H1 (cell line): ENCODE measurements at regions not wholly inside any gene's neighbourhood (a gene's known extent, or its start where the extent isn't known, plus 50 kb on each side); places are given as distances from the start of the nearest gene placed in this dataset.

Experiments used
- CTCF ChIA-PET: fragments of 300-600 bp; sonication (Branson Sonifier 250); formaldehyde crosslinking; loops from one replicate; lab custom pipeline; 2021; ENCODE audit not compliant: partially characterized antibody; lab: Charles Lee
- POLR2A ChIA-PET: fragments of 300-600 bp; sonication (Branson Sonifier 250); formaldehyde crosslinking; loops from one replicate; lab custom pipeline; 2021; ENCODE audit warnings: inconsistent platforms; ENCODE audit not compliant: partially characterized antibody; lab: Charles Lee
- DNase-seq, 2 experiments: peaks; one replicate each; pipeline versions ENCODE4 v3.0.0 to v3.0.0-alpha.2; 2010 to 2022; ENCODE audit warnings: low spot score in 2 of 2, low read depth in 1 of 2, mixed read lengths in 1 of 2
- FAIRE-seq: peaks from 2 replicates; lab custom pipeline; 2011; peaks lifted over from hg19 to GRCh38; lab: Jason Lieb, UNC
- H2AFZ ChIP-seq: 2 replicates; pipeline ENCODE4 v1.8.1; 2012; ENCODE audit warnings: low read length, inconsistent platforms
- H2AK5ac ChIP-seq: 2 replicates; pipeline ENCODE4 v1.6.1; 2013; ENCODE audit warnings: low read depth, low read length
- H2BK120ac ChIP-seq: replicated peaks from 2 replicates; pipeline ENCODE3; 2013; ENCODE audit warnings: low read depth, low read length, inconsistent platforms
- H2BK12ac ChIP-seq: 2 replicates; pipeline ENCODE4 v1.6.1; 2013; ENCODE audit warnings: low read depth, low read length
- H2BK15ac ChIP-seq: 2 replicates; pipeline ENCODE4 v1.6.1; 2013; ENCODE audit warnings: low read length
- H2BK20ac ChIP-seq: 2 replicates; pipeline ENCODE4 v1.6.1; 2013; ENCODE audit warnings: low read length
- H2BK5ac ChIP-seq: 2 replicates; pipeline ENCODE4 v1.6.1; 2013; ENCODE audit warnings: low read depth, low read length
- H3K14ac ChIP-seq: 2 replicates; pipeline ENCODE4 v1.6.1; 2013; ENCODE audit warnings: inconsistent platforms; ENCODE audit not compliant: insufficient read length
- H3K18ac ChIP-seq: 2 replicates; pipeline ENCODE4 v1.6.1; 2013; ENCODE audit warnings: low read length; ENCODE audit errors: extremely low read depth
- H3K23ac ChIP-seq: 2 replicates; pipeline ENCODE4 v1.6.1; 2013; ENCODE audit warnings: inconsistent platforms; ENCODE audit not compliant: insufficient read length
- H3K23me2 ChIP-seq: 2 replicates; pipeline ENCODE4 v1.6.1; 2013; ENCODE audit warnings: low read depth, low read length
- H3K27ac ChIP-seq: 2 replicates; pipeline ENCODE4 v1.6.1; 2011; ENCODE audit warnings: low read depth, low read length, inconsistent platforms
- H3K27me3 ChIP-seq, 4 experiments: replicated peaks in 1 of 4; 1 replicate in 1 of 4; 2 replicates in 3 of 4; pipeline versions ENCODE4 v1.6.1 to v1.8.1; 2011 to 2013; ENCODE audit warnings: low read length in 3 of 4, mild to moderate bottlenecking in 3 of 4, inconsistent platforms in 2 of 4, mixed read lengths in 2 of 4, moderate library complexity in 1 of 4; ENCODE audit not compliant: control insufficient read depth in 3 of 4, insufficient read depth in 3 of 4; ENCODE audit errors: extremely low read depth in 1 of 4
- H3K36me3 ChIP-seq, 4 experiments: 2 replicates each; pipeline versions ENCODE4 v1.6.1 to v1.8.1; 2011 to 2013; ENCODE audit warnings: mild to moderate bottlenecking in 4 of 4, low read length in 3 of 4, moderate library complexity in 2 of 4, control low read depth in 1 of 4, inconsistent platforms in 1 of 4; ENCODE audit not compliant: insufficient read depth in 4 of 4, control insufficient read depth in 2 of 4
- H3K4ac ChIP-seq: replicated peaks from 2 replicates; pipeline ENCODE3; 2013; ENCODE audit warnings: low read length, low read depth, mixed read lengths, inconsistent platforms; ENCODE audit not compliant: insufficient read length
- H3K4me1 ChIP-seq, 4 experiments: replicated peaks in 1 of 4; 1 replicate in 1 of 4; 2 replicates in 3 of 4; pipeline versions ENCODE4 v1.6.1 to v1.8.1; 2011 to 2013; ENCODE audit warnings: low read length in 3 of 4, inconsistent platforms in 2 of 4, mixed read lengths in 1 of 4; ENCODE audit not compliant: insufficient read depth in 4 of 4, control insufficient read depth in 3 of 4
- H3K4me2 ChIP-seq, 2 experiments: 2 replicates each; pipeline versions ENCODE4 v1.6.1 to v1.8.1; 2011 to 2013; ENCODE audit warnings: low read depth in 2 of 2, low read length in 2 of 2, control low read depth in 1 of 2, inconsistent platforms in 1 of 2, mild to moderate bottlenecking in 1 of 2; ENCODE audit not compliant: insufficient read depth in 1 of 2
- H3K4me3 ChIP-seq, 4 experiments: fragments of 200-600, 300-600 bp in 1 of 4; sonication (generic), shearing (Covaris generic), sonication (Bioruptor Twin) in 1 of 4; 2 replicates each; pipeline versions ENCODE4 v1.5.1 to v1.8.1; 2011 to 2016; ENCODE audit warnings: low read length in 4 of 4, low read depth in 3 of 4, control low read depth in 2 of 4, inconsistent platforms in 2 of 4, mild to moderate bottlenecking in 2 of 4, mixed read lengths in 1 of 4, moderate library complexity in 1 of 4; ENCODE audit not compliant: insufficient read depth in 2 of 4; ENCODE audit errors: extremely low read depth in 1 of 4
- H3K56ac ChIP-seq: replicated peaks from 2 replicates; pipeline ENCODE3; 2013; ENCODE audit warnings: low read depth, mild to moderate bottlenecking, mixed read lengths, low read length, inconsistent platforms; ENCODE audit not compliant: insufficient read length
- H3K79me1 ChIP-seq: 2 replicates; pipeline ENCODE4 v1.6.1; 2013; ENCODE audit warnings: low read depth, low read length, control low read depth
- H3K79me2 ChIP-seq, 2 experiments: 2 replicates each; pipeline versions ENCODE4 v1.6.1 to v1.8.1; 2012 to 2013; ENCODE audit warnings: low read length in 2 of 2, mild to moderate bottlenecking in 2 of 2, inconsistent platforms in 1 of 2; ENCODE audit not compliant: insufficient read depth in 2 of 2, control insufficient read depth in 1 of 2
- H3K9ac ChIP-seq, 4 experiments: replicated peaks in 1 of 4; 1 replicate in 1 of 4; 2 replicates in 3 of 4; pipeline versions ENCODE4 v1.6.1 to v1.8.1; 2011 to 2013; ENCODE audit warnings: low read depth in 3 of 4, low read length in 3 of 4, control low read depth in 2 of 4, mild to moderate bottlenecking in 2 of 4, moderate library complexity in 2 of 4, inconsistent platforms in 1 of 4; ENCODE audit errors: extremely low read depth in 1 of 4
- H3K9me3 ChIP-seq, 2 experiments: 2 replicates each; pipeline versions ENCODE4 v1.6.1 to v1.8.1; 2012 to 2013; ENCODE audit warnings: mild to moderate bottlenecking in 2 of 2, moderate library complexity in 2 of 2, control low read depth in 1 of 2, inconsistent platforms in 1 of 2, low read depth in 1 of 2, low read length in 1 of 2, mixed read lengths in 1 of 2; ENCODE audit not compliant: insufficient read depth in 2 of 2
- H4K20me1 ChIP-seq, 2 experiments: replicated peaks in 1 of 2; 2 replicates each; pipeline versions ENCODE3 to v1.8.1; 2011 to 2013; ENCODE audit warnings: inconsistent platforms in 2 of 2, low read length in 2 of 2, mild to moderate bottlenecking in 1 of 2; ENCODE audit not compliant: insufficient read depth in 2 of 2, control insufficient read depth in 1 of 2
- H4K5ac ChIP-seq: 2 replicates; pipeline ENCODE4 v1.6.1; 2013; ENCODE audit warnings: low read length, low read depth, mixed read lengths, inconsistent platforms; ENCODE audit not compliant: insufficient read length
- H4K8ac ChIP-seq: 2 replicates; pipeline ENCODE4 v1.8.0; 2013; ENCODE audit warnings: mild to moderate bottlenecking, moderate library complexity, low read length, inconsistent platforms; ENCODE audit not compliant: insufficient read depth; ENCODE audit errors: extremely low read depth
- H4K91ac ChIP-seq: replicated peaks from 2 replicates; pipeline ENCODE3; 2013; ENCODE audit warnings: low read length, mixed read lengths, inconsistent platforms; ENCODE audit not compliant: insufficient read length
- CBX5 ChIP-seq: fragments of 300-800, 300-1000 bp; sonication (generic); IDR thresholded peaks from 2 replicates; pipeline ENCODE4 v1.7.1; 2016; ENCODE audit warnings: antibody characterized with exemption, low read length, low read depth
- E2F6 ChIP-seq: IDR thresholded peaks from 2 replicates; pipeline ENCODE4 v1.6.1; 2012; ENCODE audit warnings: inconsistent platforms
- MAFK ChIP-seq: IDR thresholded peaks from 2 replicates; pipeline ENCODE4 v1.6.1; 2012; ENCODE audit warnings: low read depth, mild to moderate bottlenecking, improper control_type of control experiment, low read length
- POU5F1 ChIP-seq: IDR thresholded peaks from 2 replicates; pipeline ENCODE4 v1.6.1; 2011; ENCODE audit warnings: low read depth, mild to moderate bottlenecking, low read length, moderate library complexity
- SP2 ChIP-seq: IDR thresholded peaks from 2 replicates; pipeline ENCODE4 v1.6.1; 2012; ENCODE audit warnings: mild to moderate bottlenecking, low read length, inconsistent platforms
- TF ChIP-seq, protein P1 (sequence below): IDR thresholded peaks from 2 replicates; pipeline ENCODE4 v1.6.1; 2012; ENCODE audit warnings: low read length, inconsistent platforms

DNA sequence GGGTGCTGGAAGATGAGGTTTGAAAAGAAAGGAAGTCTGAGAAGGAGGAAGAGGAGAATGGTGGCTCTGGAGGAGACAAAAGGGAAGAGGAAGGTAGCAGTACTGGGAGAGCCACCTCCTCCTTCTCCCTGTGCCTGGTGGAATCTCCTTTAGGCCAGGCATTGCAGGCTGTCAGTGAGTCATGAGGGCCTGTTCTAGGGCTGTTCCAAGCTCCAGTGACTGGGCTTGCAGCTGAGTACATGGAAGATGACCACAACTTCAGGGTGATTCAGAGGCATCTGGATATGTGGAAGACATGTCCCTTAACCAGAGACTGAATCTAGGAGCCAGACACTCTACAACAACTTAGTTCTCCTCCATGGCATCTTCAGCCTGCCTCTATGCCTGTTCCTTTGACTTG is 107.8 kb downstream of the EFNB1 start:
- no peak overlapping the region for H2BK15ac ChIP-seq
- no peaks in the 10 kb centered on the region; the same call in 1 of the 2 replicates for H3K79me1 ChIP-seq
- no peaks in the 10 kb centered on the region for H4K20me1 ChIP-seq
- POLR2A ChIA-PET = interaction anchor here (0.5 kb wide), 1 partner anchor 213 kb away, joined by 3 read pairs; no protein-coding TSS in a partner anchor
- H3K18ac ChIP-seq = no peak overlapping the region
- H2BK12ac ChIP-seq = no peak overlapping the region
- H4K8ac ChIP-seq = no peak overlapping the region
- H3K14ac ChIP-seq = no peak overlapping the region
- no peak overlapping the region for H3K9ac ChIP-seq
- H3K4ac ChIP-seq = no peak overlapping the region
- no peak overlapping the region for H3K56ac ChIP-seq
- no peak overlapping the region for H3K27ac ChIP-seq
- FAIRE-seq (no peak), DNase-seq (no peak)
- H3K4me3 ChIP-seq = no peak overlapping the region
- no peak overlapping the region for H2BK120ac ChIP-seq
- no peak overlapping the region for H2AK5ac ChIP-seq
- peaks cover 3% of the 10 kb centered on the region; the same call in 1 of the 2 replicates for H3K23me2 ChIP-seq
- no peaks in the 10 kb centered on the region for H3K27me3 ChIP-seq
- TF ChIP-seq CBX5 = no peak
- no peak for TF ChIP-seq POU5F1
- no peak for TF ChIP-seq E2F6
- no peak for TF ChIP-seq MAFK
- no peak for TF ChIP-seq SP2
- TF ChIP-seq, protein P1, sequence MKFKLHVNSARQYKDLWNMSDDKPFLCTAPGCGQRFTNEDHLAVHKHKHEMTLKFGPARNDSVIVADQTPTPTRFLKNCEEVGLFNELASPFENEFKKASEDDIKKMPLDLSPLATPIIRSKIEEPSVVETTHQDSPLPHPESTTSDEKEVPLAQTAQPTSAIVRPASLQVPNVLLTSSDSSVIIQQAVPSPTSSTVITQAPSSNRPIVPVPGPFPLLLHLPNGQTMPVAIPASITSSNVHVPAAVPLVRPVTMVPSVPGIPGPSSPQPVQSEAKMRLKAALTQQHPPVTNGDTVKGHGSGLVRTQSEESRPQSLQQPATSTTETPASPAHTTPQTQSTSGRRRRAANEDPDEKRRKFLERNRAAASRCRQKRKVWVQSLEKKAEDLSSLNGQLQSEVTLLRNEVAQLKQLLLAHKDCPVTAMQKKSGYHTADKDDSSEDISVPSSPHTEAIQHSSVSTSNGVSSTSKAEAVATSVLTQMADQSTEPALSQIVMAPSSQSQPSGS = no peak
- no peaks in the 10 kb centered on the region for H3K9me3 ChIP-seq
- no peak overlapping the region for H2BK20ac ChIP-seq
- H3K4me1 ChIP-seq = 0 out of 7 replicates have a peak, but pooled peaks cover 0 to 5% (median 2%) of the 10 kb centered on the region in 4 experiments
- no peak overlapping the region for H2BK5ac ChIP-seq
- H4K5ac ChIP-seq = no peak overlapping the region
- no peak overlapping the region for H3K23ac ChIP-seq
- H3K4me2 ChIP-seq = no peak overlapping the region
- no peak overlapping the region for H4K91ac ChIP-seq
- H3K79me2 ChIP-seq = no peaks in the 10 kb centered on the region
- no peak overlapping the region for H2AFZ ChIP-seq
- no peaks in the 10 kb centered on the region for H3K36me3 ChIP-seq
- CTCF ChIA-PET = interaction anchor here (1.3 to 2.2 kb wide), 2 partner anchors 104 to 108 kb away, joined by 3 to 8 read pairs; partner anchors contain the start of gene EFNB1
